GM10266 (cell line): ENCODE measurements at regions not wholly inside any gene's neighbourhood (a gene's known extent, or its start where the extent isn't known, plus 50 kb on each side); places are given as distances from the start of the nearest gene placed in this dataset.

Experiments
- DNase-seq: peaks from one replicate; pipeline ENCODE4 v3.0.0; 2012; ENCODE audit errors: extremely low spot score
- CTCF ChIP-seq: IDR thresholded peaks from 2 replicates; pipeline ENCODE4 v1.5.1; 2012; ENCODE audit warnings: mild to moderate bottlenecking, low read depth; ENCODE audit not compliant: control insufficient read depth, insufficient read depth; ENCODE audit errors: missing control alignments

GRCh38 chr3:76028774-76029173 lies 243.4 kb upstream of the ZNF717 start:
- DNase-seq: no peak
- TF ChIP-seq CTCF: no peak

- no peak for TF ChIP-seq CTCF
- no peak for DNase-seq
These were observed 249.3 kb upstream of the ZNF717 start for GRCh38 chr3:76034649-76035048.

GRCh38 chr3:76035117-76035516 lies 249.8 kb upstream of the ZNF717 start:
- no peak for DNase-seq
- no peak for TF ChIP-seq CTCF

GRCh38 chr3:76038949-76039348 lies 253.6 kb upstream of the ZNF717 start:
- TF ChIP-seq CTCF: no peak
- DNase-seq: no peak

- DNase-seq: no peak
- TF ChIP-seq CTCF: no peak
These were observed 254.1 kb upstream of the ZNF717 start for GRCh38 chr3:76039431-76039830.

GRCh38 chr3:76040946-76041345 lies 255.6 kb upstream of the ZNF717 start:
- TF ChIP-seq CTCF: no peak
- DNase-seq: no peak

- no peak for TF ChIP-seq CTCF
- no peak for DNase-seq
These were observed 258.4 kb upstream of the ZNF717 start for GRCh38 chr3:76043746-76044145.
